GM12873 (cell line): ENCODE measurements at regions not wholly inside any gene's neighbourhood (a gene's known extent, or its start where the extent isn't known, plus 50 kb on each side); places are given as distances from the start of the nearest gene placed in this dataset.

ENCODE experiments used
- CTCF ChIP-seq: IDR thresholded peaks from 2 replicates; pipeline ENCODE4 v1.5.1; 2012; ENCODE audit warnings: low read depth, mild to moderate bottlenecking, moderate library complexity, low read length, control low read depth; ENCODE audit not compliant: insufficient read depth; ENCODE audit errors: missing control alignments

GRCh38 chr4:14668296-14668695 lies 334.0 kb upstream of the CPEB2 start:
- no peak for TF ChIP-seq CTCF

GRCh38 chr4:14669371-14669770 lies 332.9 kb upstream of the CPEB2 start:
- no peak for TF ChIP-seq CTCF

- TF ChIP-seq CTCF = no peak
Measured at GRCh38 chr4:14671146-14671545, 331.1 kb upstream of the CPEB2 start.

- TF ChIP-seq CTCF = no peak
Measured at GRCh38 chr4:14675279-14675985, 326.8 kb upstream of the CPEB2 start.

- TF ChIP-seq CTCF = no peak
Measured at GRCh38 chr4:14679906-14680305, 322.4 kb upstream of the CPEB2 start.

GRCh38 chr4:14681330-14681729 lies 321.0 kb upstream of the CPEB2 start:
- TF ChIP-seq CTCF = no peak

GRCh38 chr4:14693728-14694127 lies 308.6 kb upstream of the CPEB2 start:
- no peak for TF ChIP-seq CTCF
